Epithelial cell of esophagus (primary cell): ENCODE measurements at regions not wholly inside any gene's neighbourhood (a gene's known extent, or its start where the extent isn't known, plus 50 kb on each side); places are given as distances from the start of the nearest gene placed in this dataset.
"Not testable (repeated sequence)": the region's sequence is repeated elsewhere in the genome, so short reads cannot be mapped to it uniquely, and the experiment has no call there.

Experiments
- DNase-seq: peaks from one replicate; pipeline ENCODE4 v3.0.0; 2010; ENCODE audit warnings: low read depth
- H3K4me3 ChIP-seq: 2 replicates; pipeline ENCODE4 v1.5.1; 2011; ENCODE audit warnings: mild to moderate bottlenecking, low read length, control low read depth
- TF ChIP-seq, protein P1 (sequence below): IDR thresholded peaks from 2 replicates; pipeline ENCODE4 v1.5.1; 2011; ENCODE audit warnings: low read depth, mild to moderate bottlenecking, low read length, control low read depth, inconsistent platforms; ENCODE audit not compliant: insufficient read depth; ENCODE audit errors: missing control alignments

DNA sequence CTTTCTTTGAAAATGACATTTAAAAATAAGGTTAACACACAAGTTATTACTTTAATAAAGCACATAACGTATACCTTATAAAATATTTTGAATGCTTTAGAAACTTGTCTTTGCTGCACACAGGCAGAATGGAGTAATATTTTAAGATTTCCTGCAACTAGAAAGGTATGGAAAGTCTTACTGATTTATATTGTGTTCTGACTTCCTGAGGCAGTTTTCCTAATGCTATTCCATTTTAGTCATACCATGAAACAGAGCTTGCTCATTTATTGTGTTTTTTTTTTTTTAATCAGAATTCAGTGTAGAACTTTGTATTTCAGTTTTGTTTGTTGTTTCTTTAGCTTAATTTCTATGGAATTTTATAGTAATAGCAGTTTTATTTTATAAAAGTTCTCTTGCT lies 60.9 kb upstream of the S1PR1 start:
- peak; percentile 8 for DNase-seq
- no peak overlapping the region for H3K4me3 ChIP-seq
- TF ChIP-seq, protein P1, sequence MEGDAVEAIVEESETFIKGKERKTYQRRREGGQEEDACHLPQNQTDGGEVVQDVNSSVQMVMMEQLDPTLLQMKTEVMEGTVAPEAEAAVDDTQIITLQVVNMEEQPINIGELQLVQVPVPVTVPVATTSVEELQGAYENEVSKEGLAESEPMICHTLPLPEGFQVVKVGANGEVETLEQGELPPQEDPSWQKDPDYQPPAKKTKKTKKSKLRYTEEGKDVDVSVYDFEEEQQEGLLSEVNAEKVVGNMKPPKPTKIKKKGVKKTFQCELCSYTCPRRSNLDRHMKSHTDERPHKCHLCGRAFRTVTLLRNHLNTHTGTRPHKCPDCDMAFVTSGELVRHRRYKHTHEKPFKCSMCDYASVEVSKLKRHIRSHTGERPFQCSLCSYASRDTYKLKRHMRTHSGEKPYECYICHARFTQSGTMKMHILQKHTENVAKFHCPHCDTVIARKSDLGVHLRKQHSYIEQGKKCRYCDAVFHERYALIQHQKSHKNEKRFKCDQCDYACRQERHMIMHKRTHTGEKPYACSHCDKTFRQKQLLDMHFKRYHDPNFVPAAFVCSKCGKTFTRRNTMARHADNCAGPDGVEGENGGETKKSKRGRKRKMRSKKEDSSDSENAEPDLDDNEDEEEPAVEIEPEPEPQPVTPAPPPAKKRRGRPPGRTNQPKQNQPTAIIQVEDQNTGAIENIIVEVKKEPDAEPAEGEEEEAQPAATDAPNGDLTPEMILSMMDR, result no peak

DNA sequence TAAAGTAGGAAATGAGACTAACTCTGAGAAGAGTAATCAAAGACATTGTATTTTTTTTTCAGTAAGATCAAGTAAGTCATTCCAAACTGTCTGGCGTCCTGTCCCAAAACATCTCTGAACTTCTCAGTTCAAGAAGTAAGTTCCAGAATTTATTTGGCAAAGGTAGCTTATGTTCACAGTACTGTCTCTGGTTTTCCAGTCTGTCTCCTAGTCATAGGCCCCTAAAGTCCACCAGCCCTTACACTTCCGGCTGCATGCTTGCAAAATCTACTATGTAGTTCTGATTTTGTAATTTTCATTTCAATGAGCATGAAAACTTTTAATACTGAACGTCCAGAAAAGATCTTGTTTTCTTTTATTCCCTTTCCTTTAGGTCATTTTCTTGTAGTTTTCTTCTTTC lies 61.4 kb upstream of the S1PR1 start:
- TF ChIP-seq, protein P1, result no peak
- no peak overlapping the region for H3K4me3 ChIP-seq
- no peak for DNase-seq

- TF ChIP-seq, protein P1, result no peak
- no peak overlapping the region for H3K4me3 ChIP-seq
- DNase-seq, result peak; percentile 63
These were observed 62.1 kb upstream of the S1PR1 start for GRCh38 chr1:101174722-101175121.

DNA sequence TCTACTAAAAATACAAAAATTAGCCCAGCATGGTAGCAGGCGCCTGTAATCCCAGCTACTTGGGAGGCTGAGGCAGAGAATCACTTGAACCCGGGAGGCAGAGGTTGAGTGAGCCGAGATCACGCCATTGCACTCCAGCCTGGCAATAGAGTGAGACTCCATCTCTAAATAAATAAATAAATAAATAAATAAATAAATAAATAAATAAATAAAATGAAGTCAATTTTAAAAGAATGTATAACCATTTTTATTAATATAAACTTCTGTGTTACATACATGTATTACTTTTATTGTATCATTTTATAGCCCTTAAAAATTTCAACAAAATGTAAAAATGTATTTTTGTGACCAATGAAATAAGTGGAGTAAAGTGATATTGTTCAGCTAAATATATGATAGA lies 62.5 kb upstream of the S1PR1 start:
- H3K4me3 ChIP-seq, DNase-seq: not testable (repeated sequence)

DNA sequence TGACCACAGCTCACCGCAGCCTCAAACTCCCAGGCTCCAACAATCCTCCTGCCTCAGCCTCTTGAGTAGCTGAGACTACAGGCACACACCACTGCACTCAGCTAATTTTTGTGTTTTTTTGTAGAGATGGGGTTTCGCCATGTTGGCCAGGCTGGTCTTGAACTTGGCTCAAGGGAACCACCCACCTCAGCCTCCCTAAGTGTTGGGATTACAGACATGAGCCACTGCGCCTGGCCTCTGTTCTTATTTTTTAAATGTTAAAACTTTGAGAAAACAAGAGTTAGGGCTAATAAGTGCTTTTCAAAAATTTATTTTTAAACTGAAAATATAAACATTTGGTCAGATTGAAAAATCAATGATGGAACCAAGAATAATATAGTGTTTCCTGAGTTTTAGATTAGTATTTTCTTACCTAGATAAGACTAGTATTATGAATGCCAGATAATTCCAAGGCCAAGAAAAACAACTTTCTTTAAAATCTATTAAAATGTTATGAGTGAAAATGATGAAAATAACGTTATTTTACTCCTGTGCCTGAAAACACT lies 66.2 kb upstream of the S1PR1 start:
- no peak overlapping the region for H3K4me3 ChIP-seq
- TF ChIP-seq, protein P1, result no peak
- DNase-seq, result no peak

GRCh38 chr1:101167891-101168290 lies 68.9 kb upstream of the S1PR1 start:
- no peak for DNase-seq
- TF ChIP-seq, protein P1, result no peak
- H3K4me3 ChIP-seq, result no peak overlapping the region

DNA sequence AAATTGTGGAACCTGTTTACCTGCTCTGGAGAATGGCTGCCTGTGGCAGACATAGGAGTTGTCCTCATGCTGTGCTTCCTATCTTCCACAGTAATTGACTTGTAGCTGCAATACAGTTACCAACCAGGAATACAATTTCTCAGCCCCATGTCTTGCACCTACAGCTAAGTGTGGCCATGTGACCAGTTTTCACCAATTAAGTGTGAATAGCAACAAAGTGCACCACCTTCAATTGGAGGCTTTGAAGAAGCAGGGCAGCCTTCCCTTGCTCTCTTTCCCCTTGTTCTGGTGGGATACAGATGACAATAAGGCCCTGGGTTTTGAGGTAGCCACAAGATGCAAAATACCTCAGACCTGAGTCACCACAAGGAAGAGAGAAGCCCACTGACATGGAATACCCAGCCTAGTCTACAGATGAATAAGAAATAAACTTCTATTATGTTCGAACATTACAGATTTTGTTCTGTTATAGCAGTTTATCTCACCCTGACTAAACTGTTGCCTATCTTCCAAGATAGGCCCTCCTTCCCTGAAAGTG lies 70.2 kb upstream of the S1PR1 start:
- DNase-seq, result no peak
- TF ChIP-seq, protein P1, result no peak
- H3K4me3 ChIP-seq, result no peak overlapping the region
